ENCODE measurements at regions not wholly inside any gene's neighbourhood (a gene's known extent, or its start where the extent isn't known, plus 50 kb on each side); places are given as distances from the start of the nearest gene placed in this dataset.
"Not testable (repeated sequence)": the region's sequence is repeated elsewhere in the genome, so short reads cannot be mapped to it uniquely, and the experiment has no call there.

DNA sequence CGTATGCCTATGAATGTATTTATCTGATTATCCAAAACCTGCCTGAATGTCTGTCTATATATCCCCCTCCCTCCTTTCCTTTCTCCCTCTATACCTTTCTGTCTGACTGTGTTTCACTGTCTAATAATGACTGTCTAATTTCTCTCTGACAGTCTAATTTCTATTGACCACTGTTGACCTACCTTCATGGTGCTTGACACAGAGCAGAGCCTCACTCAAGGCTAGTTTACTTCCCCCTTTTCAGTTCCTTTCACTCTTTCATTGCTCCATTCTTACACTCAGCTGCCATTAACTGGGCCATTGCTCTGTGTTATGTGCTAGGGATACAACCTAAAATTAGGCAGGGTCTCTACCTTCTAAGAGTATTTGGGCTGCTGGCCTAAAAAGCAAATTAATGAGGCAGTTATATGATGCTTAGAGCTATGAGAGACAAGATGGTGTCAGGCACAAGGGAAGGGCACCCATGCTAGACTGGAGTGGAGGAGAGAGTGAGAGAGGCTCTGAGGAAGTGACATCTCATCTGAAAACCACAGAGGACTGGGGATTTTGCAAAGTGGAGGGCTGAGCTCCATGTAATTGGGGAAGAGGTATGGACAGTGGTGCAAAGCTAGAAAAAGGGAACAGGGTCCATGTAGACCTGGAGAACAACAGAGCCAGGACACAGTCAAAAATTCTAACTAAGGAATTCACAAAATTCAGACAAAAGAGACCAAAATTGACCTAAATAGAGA lies 348.6 kb upstream of the CHRNA7 start:
- DNase-seq (ENCODE audit: low read depth) = not testable (repeated sequence)

DNA sequence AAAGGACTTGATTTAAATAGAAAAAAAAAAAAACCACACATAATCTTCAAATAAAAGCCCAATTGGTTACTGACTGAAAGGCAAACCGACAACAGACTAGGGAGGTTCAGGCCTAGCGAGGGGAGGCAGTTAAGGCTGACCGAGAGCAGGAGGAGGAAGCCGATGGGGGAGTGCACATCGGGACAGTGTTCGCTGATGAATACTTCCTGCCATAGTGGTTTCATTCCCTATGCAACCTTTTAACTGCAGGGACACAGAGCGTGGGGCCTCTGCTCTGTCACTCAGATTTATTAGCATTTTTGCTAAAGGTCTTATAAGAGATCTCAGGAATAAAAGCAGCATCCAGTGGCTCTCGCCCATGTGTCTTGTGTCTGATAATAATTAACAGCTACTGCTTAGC lies 343.2 kb upstream of the CHRNA7 start:
- not testable (repeated sequence) for DNase-seq (ENCODE audit: low read depth)

- DNase-seq (ENCODE audit: low read depth) = not testable (repeated sequence)
These were observed 333.8 kb upstream of the CHRNA7 start for GRCh38 chr15:31696509-31696908.

DNA sequence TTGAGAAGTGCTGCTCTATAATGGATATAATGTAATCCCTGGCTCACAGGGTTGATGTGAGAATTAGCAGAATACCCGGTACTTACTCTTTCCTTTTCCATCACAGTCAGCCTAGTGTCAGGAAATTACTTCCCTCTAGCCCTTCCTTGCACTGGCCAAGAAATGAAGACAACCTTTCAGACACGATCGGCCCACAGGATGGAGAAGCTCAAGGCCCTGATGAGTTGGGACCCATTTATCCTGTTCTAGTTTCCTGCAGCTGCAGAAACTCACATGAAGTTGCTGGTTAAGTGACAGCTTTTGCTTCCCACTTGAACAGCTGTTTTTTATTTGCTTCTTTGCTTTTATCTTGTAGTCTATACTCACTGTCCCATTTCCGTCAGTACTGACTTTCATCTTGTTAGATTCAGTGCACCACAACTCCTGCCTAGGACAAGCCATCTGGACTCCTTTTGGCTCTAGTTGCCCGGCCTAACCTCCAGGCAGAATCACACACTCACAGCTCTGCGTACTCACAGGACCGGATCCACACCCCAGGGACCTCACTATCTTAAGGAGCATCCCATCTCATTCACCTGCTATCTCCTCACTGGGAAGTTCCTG lies 325.1 kb upstream of the CHRNA7 start:
- not testable (repeated sequence) for DNase-seq (ENCODE audit: low read depth)

GRCh38 chr15:31707944-31708702 lies 322.2 kb upstream of the CHRNA7 start:
- DNase-seq (ENCODE audit: low read depth) = not testable (repeated sequence)

DNA sequence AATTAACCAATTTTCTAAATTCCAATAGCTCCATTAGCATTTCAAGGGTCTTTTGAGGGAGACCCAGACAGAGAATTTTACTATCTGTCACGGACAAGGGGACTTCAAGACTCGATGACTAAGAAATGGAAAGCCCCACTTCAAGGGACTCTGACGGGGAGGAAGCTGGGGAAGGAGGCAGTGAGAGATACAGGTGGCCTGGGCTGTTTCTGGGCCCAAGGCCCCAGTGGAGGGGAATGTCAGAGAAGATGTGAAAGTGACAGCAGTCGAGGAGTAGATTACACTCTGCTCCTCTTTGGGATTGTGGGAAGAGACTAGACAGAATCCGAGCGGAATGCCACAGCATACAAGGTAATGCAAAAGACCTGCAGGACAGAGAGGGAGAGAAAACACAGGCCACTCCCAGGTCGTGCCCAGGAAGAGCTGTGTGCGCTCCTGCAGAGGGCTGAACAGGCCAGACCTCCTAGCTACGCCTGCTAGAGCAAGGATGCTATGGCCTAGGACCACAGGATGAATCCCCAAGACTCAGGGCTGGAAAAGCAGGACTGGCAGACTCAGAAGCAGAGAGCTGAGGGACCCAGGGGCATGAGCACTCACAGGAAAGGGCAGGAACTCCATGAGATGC lies 321.5 kb upstream of the CHRNA7 start:
- not testable (repeated sequence) for DNase-seq (ENCODE audit: low read depth)

- not testable (repeated sequence) for DNase-seq (ENCODE audit: low read depth)
These were observed 320.8 kb upstream of the CHRNA7 start for GRCh38 chr15:31709479-31709878.

DNA sequence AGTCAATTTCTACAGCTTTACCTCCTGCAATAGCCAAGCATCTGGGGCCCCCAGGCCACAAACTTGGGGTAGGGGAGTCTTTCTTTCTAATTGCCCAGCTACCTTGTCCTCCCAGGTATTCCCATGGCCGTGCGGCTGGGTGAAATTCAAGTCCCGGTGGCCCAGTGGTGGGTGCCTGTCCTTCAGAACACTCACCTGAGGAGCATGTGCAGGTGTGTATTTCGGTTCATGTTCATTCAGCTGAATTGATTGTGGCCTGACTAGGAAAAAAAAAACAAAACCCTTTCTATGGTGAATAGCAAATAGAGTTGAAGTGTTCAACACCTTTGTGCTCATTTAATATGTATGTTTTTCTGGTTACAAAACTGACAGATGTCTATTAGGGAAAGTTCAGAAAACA lies 319.5 kb upstream of the CHRNA7 start:
- DNase-seq (ENCODE audit: low read depth) = not testable (repeated sequence)

DNA sequence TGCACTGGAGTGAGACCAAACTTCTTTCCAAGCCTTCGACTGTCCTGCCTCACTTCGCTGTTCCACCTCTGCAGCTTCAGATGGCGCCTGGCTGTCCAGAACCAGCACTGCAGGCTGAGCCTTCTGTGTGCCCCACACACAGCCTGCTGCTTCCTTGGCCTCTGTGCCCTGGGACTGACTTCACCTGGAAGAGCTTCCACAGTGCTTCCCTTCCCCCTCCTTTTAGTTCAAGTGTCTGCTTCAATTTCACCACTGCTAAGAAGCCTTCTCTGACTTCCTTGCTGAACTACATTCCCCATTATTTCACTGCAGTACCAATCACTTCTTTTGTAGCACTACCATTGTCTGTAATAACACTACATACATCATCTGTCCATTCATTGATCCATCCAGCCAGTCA lies 315.1 kb upstream of the CHRNA7 start:
- DNase-seq (ENCODE audit: low read depth) = not testable (repeated sequence)

DNA sequence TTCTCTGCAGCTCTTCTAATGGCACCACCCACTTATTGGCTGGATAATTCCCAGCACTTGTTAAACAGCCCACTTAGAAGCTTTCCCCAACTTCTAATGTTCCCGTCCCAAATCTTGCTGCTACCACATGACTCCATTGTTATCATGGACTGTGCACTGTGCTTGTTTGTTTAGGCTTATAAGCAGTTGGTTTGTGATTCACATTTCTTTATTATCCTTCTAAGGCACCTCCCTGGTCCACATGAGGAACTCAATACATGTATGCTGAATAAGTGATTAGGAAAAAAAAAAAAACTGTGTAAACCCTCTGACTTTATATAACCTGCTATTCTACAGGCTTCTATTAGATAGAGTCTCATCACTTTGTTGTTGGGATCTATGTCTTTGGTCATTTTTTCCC lies 311.7 kb upstream of the CHRNA7 start:
- DNase-seq (ENCODE audit: low read depth) = not testable (repeated sequence)

DNA sequence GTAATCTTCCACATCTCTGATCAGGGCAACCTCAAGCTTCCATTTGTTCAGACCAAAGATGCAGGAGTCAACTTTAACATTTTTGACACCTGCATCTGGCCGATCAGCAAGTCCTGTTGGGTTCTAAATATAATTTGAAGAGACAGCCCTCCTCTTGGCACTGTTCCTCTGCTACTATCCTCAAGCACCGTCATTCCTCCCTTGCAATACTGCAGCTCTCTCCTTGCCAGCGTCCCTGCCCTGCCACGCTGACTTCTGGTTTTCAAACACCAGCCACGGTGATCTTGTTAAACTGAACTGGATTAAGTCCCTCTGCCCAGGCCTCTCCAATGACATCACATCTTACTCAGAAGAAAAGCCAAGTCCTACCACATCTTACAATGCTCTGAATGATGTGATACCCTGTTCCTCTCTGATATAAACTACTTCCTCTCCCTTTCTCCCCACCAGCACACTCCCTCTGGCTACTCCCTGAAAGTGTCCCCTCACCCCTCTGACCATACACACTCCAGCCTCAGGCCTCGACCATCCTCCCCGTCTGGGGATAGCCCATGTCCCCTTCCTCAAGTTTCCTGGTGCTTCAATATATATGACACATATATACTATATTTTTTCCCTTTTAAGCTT lies 310.8 kb upstream of the CHRNA7 start:
- DNase-seq (ENCODE audit: low read depth) = not testable (repeated sequence)

GRCh38 chr15:31723019-31723418 lies 307.3 kb upstream of the CHRNA7 start:
- not testable (repeated sequence) for DNase-seq (ENCODE audit: low read depth)

GRCh38 chr15:31724903-31725302 lies 305.4 kb upstream of the CHRNA7 start:
- not testable (repeated sequence) for DNase-seq (ENCODE audit: low read depth)

GRCh38 chr15:31725619-31726018 lies 304.7 kb upstream of the CHRNA7 start:
- DNase-seq (ENCODE audit: low read depth) = not testable (repeated sequence)

GRCh38 chr15:31727612-31728011 lies 302.7 kb upstream of the CHRNA7 start:
- no peak for DNase-seq (ENCODE audit: low read depth)

DNA sequence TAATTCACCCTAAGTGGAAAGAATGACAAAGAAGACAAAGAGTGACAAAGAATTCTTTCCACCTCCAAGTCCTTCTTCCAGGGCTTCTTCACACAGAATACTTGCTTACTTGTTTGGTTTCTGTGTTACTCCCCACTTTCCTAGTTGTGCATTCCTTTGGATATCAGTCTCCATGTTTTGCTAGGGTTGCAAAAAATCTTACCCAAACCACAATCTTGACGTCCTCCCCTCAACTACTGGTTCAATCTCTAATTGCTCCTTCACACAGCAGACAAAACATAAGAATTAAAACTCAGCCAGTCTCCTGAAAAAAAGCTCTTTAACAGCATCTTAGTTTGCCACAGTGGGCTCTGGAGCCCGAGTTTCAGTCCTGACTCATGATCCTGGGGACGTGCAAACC lies 297.6 kb upstream of the CHRNA7 start:
- no peak for DNase-seq (ENCODE audit: low read depth)

GRCh38 chr15:31733424-31733823 lies 296.9 kb upstream of the CHRNA7 start:
- no peak for DNase-seq (ENCODE audit: low read depth)

DNA sequence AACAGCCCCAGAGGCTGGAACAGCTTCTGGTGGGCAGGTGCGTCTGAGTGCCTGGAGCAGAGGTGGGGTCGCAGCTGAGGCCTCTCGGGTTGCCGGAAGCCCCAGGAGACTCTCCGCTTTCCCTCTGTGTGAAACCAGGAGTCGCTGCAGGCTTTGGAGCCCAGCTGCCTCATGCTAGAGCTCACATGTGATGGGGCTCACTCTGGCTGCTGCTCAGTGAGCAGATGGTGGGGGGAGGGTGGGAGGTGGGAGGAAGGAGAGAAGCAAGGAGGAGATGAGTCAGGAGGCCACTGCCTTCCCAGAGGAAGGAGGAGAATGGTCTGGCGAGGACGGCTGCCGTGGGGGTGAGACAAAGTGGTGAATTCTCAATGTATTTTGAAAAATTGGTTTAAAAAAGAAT lies 290.1 kb upstream of the CHRNA7 start:
- DNase-seq (ENCODE audit: low read depth) = no peak

GRCh38 chr15:31745841-31746240 lies 284.5 kb upstream of the CHRNA7 start:
- DNase-seq (ENCODE audit: low read depth) = no peak

DNA sequence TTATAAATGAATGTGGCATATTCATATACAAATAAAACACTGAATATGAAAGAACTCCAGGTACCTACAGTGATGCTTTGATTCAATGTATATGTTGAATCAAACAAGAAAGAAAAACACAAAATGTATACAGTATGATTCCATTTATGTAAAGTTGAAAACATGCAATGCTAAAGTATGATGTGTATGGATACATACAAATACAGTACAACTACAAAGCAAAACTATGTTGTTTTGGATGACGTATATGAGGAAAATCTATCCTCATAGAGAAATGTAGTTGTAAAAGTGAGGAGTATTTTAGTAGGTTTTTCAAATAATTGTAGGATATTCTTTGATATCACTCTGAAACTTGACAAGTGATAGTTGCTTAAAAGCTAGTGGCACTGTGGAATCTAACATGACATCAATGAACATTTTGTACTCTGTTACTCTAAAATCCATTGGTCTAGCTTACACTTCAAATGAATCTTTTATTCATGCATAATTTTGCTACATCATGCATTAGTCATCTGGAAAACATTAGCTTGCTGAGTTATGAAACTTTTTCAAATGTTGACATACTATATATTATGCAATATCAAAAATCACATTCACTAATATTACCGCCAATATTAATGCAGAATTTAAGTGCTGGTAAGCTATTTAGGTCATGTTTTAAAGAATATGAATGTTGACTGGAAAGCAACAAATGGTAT lies 278.1 kb upstream of the CHRNA7 start:
- no peak for DNase-seq (ENCODE audit: low read depth)

- DNase-seq (ENCODE audit: low read depth) = no peak
These were observed 277.4 kb upstream of the CHRNA7 start for GRCh38 chr15:31752905-31753304.

Measured in stimulated activated CD8-positive, alpha-beta memory T cell treated with anti-CD3 and anti-CD28 coated beads, Interleukin-12 subunit alpha, Interleukin-12 subunit beta, amount 100 ng/mL, for 1 hour (primary cell).